RPMI8226 (cell line): ENCODE measurements at regions not wholly inside any gene's neighbourhood (a gene's known extent, or its start where the extent isn't known, plus 50 kb on each side); places are given as distances from the start of the nearest gene placed in this dataset.

ENCODE experiments used
- DNase-seq: peaks from one replicate; pipeline ENCODE4 v3.0.0-alpha.2; 2015

DNA sequence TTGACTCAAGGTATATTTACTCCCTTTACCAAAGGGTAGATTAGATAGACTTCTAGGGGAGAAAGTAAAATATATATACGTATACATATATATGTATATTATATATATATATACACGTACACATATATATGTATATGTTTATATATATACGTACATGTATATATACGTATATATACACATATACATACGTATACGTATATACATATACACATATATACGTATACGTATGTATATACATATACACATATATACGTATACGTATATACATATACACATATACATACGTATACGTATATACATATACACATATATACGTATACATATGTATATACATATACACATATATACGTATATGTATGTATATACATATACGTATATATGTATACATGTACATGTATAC, 430.5 kb upstream of the ANO3 start:
- no peak for DNase-seq

DNA sequence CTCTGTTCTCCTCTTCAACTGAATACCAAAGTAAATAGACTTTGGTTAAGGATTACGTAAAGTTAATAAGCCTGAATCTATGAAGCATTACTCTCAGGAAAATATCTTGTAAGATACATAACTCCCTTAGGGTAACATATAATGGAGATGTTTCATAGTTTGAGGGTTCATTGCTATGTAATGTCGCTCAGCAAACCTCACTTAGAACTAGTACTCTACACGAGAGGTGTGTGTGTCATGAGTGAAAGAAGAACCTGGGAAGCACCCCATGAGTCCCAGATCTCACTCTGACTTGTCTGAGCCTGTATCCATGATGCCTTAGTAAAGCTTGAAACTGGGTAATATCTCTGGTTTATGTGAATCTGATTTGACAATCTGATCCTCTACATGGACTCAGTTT, 429.5 kb upstream of the ANO3 start:
- DNase-seq, result no peak

DNA sequence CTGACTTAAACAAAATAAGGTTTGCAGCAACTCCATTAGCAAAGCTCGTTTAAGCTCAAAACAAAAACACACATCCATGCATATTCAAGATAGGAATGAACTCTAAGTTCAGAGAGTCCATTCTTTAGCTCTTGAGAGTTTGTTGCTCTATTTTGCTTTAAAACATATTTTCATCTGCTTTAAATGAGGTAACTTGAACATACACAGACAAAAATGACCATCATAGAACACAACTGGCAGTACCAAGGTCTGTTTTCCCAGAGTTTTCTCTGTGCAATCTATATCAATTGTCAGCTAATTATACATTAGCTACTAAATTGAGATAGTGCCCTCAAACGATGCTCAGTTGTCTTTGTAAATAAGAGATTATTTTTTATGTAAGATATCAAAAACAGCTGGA, 423.2 kb upstream of the ANO3 start:
- DNase-seq, result no peak

DNA sequence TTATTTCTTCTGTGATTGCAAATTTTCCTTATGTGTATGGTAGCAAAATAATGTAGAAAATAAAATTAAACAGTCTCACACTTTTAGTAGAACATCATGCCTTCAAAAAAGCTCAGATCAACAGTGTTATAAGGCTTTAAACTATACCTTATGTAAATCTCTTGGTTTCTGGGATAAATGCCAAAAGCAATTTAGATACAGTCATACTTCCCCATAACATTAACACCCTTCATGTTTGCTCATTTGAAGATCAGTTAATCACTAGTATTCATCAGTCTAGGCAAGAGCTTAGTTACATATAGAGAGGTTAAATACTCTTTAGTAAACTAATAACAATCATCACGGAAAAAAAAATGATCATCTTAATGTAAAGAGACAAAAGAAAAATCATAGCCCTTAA, 421.8 kb upstream of the ANO3 start:
- no peak for DNase-seq

DNA sequence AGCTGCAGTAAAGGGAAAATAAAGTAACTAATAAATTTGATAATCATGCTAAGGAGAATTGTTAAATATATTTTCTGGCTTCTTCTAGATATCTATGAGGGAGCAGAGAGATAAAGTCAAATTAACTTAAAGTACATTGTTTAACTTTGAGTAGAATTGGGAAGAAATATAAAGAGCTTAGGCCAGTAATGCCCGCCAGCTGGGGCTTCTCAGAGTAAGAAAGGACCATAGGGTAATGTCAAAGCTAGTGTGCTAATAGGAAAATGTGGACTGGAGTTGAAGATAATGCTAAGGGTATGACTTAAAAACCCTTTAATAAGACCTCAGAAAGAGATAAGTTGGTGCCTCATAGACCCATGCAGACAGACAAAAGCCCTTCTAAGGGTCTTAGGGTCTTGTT, 411.6 kb upstream of the ANO3 start:
- DNase-seq, result no peak

DNA sequence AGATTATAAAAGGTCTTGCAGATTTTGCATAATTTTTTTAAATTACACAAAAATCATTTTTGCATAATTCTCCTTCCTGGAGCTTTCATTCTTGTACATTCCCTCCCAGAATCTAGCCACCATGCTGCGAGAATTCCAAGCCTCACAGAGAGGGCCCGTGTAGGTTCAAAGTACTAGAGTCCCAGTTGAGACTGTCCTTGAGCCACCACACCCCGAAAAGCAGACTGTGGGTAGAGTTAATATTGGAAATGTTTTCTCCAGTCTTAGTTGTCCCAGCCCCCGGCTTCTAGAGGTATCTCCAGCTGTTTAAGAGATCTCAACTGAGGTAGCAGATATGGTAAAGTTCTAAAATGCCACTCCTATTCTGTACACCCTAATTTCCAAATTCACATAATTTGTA, 407.3 kb upstream of the ANO3 start:
- no peak for DNase-seq

DNA sequence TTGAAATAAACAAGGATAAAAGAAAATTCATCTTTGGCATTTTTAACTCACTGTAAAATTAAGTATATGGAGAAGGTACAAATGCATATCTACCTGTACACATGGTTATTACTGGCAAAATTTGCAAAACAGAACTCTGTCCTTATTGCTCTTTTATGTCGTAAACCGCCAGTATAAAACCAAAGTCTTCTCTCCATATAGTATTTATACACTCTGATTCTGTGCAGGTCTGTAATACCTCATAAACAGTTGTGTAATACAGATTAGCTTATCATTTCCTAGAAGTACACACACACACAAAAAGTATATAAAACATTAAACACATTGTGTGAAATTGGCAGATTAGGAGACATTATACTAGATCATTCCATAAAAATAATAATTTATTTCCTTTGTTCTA, 406.6 kb upstream of the ANO3 start:
- DNase-seq, result no peak

DNA sequence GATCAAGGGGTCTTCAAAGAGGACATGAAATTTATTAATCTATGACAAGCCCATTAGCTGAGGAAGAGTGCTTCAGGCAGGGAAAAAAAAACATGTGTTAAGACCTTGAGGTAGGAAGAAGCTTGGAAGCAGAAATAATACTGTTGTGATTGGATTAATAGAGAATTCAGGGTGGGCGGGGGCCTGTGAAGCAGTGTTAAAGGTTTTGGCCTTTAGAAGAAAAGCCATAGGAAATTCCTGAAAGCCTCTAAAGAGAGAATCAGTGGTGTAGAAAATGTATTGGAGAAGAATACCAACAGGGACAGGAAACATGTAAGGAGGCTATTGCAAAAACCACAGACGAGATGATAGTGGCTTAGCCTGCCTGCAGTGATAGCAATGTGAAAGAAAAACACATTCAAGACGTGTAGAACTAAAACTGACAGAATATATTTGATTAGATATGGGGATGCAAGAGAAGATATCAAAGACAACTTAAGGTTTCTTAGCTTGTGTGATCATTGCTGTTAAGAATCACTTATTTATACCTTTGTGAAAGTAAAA, 404.4 kb upstream of the ANO3 start:
- no peak for DNase-seq

DNA sequence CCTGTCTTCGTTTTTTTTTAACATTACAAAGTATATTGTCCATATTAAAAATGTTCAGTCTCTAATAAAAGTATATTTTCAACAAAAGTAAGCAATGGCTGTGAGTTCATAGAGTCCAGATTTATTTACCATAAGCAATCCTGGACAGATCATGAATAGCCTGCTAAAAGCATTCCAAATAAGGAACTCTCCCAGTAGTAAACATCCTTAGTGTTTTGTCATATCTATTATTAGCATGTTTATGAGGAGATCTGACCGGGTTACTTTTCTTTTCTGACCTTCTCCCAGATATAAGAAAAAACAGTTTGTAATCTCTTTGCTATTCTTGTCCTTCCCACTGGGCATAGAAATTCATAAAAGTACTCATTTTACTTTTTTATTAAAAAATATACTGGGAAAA, 403.9 kb upstream of the ANO3 start:
- DNase-seq, result no peak

DNA sequence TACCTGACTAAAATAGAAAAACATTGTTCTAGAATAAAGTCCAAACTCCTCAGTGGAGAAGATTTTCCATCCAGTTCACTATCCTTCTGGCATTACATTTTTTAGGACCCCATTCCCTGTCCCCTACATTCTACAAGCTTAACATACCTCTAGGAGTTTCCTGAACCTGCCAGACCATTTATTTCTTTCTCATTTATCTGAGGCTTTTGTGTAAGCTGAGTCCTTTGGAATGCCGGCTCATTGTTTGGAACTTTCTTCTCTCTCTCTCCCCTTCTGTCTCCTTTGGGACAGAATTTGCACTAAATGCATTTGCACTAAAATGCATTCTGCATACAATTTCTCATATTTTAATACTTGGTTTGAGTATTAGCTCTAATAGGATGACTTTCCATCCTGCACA, 393.0 kb upstream of the ANO3 start:
- no peak for DNase-seq

DNA sequence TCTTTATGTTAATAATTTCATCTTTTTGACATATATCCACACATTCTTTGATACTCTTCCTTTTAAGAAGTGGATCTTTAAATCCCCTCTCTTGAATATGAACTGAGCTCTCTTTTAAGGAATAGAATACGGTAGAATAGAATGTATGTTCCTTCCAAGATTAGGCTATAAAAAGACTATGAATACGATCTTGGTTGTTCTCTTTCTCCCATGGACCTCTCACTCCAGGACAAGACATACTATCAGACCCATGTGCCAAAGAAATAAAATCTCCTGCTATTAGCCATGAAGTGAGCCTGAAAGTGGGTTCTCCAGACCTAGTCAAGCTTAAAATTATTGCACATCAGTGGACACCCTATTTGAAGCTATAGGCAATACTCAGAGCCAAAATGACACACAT, 392.2 kb upstream of the ANO3 start:
- no peak for DNase-seq

DNA sequence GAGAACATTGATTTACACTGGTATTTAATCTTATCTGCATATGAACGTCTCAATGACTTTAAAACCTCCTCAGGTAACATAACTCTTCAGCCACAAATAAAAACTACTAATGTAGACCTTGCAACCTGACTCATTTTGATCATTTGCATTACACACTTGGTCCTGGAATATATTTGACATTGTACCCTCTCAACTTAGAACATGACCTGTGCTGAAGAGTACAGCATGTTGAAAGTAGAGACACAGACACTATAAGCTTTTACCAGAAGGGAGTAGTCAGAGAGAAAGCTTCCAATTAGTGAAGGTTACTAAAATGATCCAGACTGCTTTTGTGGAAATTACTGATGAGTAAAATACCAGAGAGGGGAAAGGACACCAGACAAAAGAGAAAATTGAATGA, 390.6 kb upstream of the ANO3 start:
- no peak for DNase-seq

DNA sequence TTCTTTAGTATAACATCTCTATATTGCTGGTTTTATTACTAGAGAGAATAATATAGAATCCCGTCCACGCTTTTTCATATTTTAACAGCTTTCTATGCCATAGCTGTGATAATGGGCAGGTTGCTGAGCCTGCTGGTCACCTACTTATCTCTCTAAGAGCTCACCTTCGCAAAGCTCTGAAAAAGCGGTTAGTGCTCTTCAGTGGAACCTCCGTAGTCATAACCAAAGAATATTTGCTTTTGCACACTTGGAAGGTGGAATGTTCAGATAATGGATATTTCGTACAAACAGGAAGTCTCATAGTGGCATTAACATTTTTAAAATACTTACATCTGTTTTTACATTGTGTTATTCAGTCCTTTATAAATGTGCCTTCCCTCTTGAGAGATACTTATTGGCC, 388.9 kb upstream of the ANO3 start:
- no peak for DNase-seq

DNA sequence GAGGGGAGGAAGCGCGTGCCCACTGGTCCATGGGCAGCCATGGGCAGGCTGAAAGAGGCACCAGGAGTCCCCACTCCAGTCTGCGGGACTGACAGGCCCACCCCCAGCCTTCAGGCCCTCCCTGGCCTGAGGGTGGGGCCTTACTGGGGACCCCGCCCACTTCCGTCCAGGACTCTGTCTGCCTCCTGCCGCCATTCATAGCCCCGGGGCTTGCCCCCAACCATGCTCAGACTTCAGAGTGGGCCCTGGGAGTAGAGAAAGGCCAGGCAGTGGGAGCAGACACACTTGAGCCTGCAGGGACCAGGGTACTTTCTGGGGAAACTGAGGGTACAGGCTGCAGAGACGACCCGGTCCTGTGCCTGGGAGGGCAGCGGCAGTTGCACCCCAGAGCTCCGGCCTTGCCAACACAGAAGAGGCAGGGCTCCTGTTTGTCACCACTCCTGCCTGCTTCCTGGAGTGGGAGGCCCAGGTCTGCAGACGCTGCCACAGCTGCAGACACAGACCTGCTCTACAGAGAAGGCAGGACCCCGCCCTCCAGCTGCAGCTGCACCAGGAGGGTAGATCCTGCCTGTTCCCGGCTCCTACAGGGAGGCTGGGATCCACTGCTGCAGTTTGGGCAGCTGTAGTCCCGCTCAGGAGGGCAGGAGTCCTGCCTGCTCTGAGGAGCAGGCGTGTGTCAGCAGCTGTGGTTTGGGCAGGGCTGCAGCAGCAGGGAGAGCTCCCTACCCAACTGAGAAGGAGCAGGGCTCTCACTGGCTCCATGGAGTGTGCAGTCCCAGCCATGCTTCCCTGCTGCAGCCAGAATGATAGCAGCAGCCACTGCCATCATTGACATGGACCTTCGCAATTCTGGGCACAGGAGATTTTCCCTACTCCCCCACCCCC, 387.9 kb upstream of the ANO3 start:
- DNase-seq, result no peak

DNA sequence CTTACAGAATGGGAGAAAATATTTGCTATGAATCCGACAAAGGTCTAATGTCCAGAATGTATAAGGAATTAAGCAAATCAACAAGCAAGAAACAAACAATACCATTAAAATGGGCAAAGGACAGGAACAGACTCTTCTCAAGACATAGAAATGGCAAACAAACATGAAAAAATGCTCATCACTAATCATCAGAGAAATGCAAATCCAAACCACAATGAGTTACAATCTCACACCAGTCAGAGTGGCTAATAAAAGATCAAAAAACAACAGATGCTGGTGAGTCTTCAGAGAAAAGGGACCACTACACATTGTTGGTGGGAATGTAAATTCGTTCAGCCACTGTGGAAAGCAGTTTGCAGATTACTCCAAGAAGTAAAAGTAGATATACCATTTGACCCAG, 382.0 kb upstream of the ANO3 start:
- no peak for DNase-seq

DNA sequence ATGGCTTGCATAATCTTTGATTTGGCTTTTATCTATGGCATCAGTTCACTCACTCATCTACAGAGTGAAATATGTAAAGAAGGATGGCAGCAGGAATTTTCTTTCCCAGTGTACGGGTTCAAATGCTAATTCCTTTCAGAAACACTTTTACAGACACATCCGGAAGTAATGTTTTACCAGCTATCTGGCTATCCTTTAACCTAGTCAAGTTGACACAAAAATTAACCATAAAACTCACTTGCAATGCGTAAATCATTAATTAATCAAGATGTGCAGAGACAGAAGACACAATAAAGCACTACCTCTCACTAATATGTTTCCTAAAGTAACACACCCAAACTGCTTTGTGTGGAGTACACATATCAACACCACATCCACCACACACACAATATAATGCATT, 378.9 kb upstream of the ANO3 start:
- DNase-seq, result no peak

DNA sequence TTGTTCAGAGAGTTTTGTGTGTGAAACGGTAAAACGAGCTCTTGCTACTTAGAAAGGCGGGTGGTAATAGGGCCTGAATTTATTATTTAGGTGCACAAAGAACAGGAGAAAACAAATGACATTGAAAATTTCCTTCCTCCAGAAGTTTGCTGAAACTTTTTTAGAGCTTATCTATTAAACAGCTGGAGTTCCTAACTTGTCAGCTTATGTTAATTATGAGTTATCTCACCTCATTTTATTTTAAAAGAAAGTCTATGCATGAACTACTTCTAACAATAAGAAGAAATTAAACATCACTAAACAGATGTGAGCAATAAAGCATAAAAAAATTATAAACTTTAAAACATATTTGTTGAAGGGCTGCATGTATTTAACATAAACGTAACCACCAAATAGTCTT, 373.9 kb upstream of the ANO3 start:
- no peak for DNase-seq

DNA sequence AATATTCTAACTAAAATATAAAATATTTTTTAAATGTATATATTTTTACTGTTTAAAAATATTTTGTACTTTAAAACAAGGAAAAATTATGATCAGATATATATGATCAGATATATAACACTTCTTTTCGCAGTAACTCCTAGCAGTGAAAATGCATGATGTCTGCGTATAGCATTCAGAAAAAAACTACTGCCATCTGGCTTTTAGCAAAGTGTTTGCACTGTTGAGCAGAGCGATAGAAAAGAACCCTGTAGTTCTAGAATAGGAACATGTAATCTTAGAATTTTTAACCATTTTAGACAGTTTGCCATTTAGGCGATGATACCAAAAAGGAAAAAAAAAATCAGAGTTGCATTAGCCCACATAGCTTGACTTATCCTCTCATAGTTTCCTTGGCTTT, 370.4 kb upstream of the ANO3 start:
- no peak for DNase-seq

DNA sequence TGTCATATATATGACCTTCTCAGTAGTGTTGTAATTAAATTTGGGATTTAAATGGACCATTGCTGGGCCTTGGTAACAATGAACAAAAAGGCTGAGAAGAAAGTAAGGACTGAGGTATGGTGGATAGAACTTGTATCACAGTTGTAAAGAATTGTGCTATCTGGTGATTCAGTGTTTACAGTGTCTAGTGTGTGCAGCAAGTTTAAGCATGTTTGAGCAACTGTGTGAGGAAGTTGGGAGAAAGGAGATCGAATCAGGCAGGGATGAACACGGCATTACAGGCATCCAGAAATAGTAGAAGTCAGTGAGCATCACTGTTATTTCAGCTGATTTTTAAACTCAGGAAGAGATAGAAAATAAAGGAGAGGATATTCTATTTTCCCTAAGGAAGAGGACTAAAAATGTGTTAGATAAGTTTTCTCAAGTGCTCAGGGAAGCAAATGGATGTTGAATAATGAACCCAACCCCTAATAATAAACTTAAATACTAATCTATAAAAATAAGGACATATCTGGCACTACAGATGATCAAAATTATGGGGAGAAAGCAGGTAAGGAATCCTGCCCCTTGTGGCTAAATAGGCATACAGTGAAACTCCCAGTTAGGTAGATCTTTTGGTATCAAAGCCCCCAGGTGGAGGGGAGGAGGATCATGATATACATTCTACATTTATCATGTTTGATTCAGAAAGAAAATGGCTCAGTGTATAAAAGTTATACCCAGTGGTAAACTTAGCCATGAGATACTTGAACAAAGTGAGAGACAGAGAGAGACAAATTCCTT, 361.0 kb upstream of the ANO3 start:
- DNase-seq, result peak; percentile 3

DNA sequence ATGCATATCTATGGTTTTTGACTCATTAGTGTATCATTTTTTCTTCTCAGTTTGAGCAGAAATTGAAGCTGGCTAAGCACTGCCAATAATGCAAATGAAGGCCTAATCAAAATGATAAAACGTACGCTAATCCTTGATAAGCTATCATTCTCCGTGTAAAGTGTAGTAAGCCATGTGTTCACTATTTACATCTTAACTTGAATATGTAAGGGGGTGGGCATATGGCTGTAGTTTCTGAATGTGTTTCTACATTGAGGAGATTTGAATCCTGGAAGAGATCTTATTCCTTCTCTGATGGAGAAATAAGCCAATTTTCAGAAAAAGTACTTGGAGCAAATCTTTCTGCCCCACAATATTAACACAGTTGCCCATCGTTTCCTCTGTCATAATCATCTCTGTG, 351.8 kb upstream of the ANO3 start:
- no peak for DNase-seq

DNA sequence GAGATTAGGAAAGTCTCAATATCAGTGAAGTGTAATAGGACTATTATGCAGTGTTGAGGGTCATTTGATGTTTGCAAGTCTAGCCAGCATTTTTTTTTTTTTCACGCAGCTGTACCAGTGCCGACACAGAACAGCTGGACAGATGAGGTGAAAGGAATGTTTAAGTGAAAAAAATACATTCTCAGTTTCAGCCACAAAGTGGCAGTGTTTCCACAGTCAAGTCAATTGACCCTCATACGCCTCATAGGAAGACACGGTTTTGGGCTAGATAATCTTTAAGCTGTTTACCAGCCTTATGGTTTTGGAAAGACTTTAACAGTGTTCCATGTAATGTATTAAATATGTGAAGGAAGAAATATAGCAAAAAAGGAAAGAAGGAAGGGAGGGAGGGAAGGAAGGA, 349.9 kb upstream of the ANO3 start:
- peak; percentile 60 for DNase-seq

DNA sequence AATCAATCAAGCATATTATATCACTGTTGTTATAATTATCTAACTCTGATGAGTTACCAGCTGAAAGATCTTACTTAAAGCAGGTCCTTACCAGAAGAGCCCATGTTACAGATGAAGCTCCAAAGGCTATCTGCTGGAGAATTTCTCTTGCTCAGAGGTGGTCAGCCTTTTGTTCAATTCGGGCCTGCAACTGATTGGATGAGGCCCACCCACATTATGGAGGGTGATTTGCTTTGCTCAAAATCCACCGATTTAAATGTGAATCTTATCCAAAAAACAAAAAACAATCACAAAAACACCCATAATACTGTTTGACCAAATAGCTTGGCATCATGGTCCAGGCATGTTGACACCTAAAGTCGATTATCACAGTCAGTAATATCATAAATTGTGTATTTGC, 348.6 kb upstream of the ANO3 start:
- no peak for DNase-seq

DNA sequence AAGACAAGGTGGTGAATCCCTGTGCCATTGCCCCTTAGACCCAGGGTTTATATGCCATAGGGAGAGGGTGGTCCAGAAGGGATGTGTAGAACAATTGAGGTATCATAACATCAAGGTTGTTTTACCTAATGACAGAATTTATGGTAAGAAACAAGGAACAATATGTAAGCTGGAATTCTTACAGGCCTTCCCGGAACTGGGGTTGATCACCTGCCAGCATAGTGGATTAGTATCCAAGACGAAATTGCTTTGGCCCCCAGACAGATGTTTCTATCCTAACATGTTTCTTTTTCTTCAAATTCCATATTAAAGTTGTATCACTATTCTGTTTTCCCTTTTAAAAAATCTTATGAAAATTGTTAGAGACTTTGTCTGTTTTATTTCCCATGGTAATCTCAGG, 343.8 kb upstream of the ANO3 start:
- DNase-seq, result no peak

DNA sequence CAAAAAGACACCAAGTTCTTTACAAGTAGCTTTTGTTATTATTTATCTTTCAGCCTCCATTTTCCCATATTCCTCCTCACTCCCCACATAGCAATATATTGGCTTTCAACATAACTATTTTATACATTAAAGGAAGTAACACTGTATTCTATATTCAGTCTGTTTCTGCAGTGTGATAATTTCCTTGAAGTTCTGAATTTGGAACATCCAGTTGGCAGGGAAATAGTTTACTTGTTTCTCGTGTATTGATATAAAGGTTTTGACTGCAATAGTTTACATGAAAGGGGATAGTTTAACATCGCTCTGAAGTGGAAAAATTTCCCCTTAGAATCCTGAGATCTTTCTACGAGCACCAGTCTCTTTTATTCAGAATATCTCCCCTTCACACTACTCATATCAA, 341.5 kb upstream of the ANO3 start:
- DNase-seq, result no peak
